GM03348 (cell line): ENCODE measurements at regions not wholly inside any gene's neighbourhood (a gene's known extent, or its start where the extent isn't known, plus 50 kb on each side); places are given as distances from the start of the nearest gene placed in this dataset.

Source experiments
- DNase-seq: peaks from one replicate; pipeline ENCODE4 v3.0.0; 2012; ENCODE audit warnings: low spot score

DNA sequence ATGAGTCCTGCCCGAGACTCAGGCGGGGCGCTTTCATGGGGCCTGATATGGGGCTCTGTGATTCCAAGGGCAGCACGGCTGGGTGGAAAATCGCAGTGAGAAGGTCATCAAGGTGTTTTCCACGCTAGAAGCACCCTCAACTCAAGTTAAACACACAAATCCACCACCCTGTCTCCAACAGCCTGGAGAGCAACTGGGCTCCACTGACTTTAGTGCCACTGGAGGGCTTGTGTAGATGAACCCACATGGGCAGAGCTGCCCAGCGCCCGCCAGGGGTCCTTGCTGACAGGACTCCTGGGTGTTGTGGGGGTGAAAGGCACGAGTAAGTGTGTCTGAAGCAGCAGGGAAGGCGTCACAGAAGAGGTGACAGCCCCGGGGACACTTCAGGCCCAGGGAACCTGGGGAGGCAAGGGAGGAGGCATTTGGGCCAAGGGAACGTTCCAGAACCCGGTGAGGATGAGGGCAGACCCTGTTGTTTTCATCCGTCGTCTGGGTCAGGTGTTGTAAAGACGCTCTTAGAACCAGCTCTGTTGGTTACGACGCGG lies 51.8 kb upstream of the CTDP1 start:
- DNase-seq, result no peak

DNA sequence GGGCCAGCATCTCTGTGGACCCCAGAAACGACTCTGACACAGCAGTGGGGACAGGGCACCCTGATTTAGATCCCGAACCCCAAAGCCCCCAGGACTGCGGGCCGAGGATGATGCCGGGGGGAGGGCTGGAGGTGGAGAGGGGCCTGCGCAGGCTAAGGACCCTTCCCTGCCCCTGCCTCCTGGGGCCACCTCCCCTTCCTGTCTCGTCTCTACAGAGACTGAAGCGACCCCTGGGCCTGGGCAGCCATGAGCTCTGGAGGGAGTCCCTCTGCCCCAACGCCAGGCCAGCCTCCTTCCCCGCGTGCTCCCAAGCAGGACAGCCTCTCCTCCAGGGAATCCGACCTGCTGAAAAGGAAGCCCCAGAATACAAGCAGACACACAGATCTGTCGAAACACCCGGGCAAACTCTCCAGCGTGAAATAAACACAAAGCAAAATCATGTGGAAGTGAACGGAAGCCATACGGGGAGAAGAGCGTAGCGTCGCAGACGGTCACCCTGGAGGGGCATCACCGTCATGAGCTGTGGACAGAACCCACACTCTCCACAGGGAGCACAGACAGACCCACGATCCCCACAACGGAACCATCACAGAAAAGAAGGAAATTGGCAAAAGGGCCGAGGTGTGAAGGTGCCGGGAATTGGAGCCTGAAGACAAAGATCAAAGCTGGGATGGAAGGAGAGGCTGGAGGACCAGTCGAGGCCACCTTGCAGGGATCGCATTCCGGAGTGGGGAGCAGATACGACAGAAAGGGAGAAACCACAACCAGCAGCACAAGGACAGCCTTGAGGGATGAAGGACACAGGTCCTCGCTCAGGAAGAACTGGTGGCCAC lies 51.0 kb upstream of the CTDP1 start:
- no peak for DNase-seq

DNA sequence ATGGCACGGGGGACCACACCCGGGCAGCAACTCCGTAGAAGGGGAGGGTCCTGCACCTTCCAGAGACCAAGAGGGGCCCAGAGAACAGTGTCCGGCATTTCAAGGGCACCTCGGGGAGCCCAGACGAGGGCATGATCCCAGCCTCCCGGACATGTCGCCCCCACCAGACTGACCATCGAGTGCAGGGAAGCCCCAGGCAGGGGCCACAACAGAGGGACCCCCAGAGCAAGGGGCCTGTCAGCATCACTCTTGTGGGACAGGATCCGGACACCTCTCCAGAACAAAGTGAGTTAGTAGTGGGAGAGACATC lies 50.4 kb upstream of the CTDP1 start:
- no peak for DNase-seq

DNA sequence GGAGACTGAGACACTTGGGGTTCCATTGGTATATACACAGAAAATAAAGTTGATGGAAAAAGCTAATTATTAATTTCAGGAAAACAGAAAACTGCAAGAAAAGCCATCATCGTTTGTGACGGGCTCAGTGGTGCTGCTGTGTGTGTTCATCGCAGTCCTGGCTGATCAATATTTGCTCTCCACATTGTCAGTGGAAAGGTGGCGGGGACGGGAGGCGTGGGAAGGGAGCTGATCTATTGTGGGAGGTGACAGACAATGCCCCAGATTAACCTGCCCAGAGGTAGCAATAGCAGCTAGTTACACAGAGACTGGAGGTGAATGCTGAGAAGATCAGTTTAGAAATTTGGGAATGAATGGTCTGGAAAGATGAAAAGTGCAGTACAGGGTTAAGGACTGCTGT lies 50.0 kb upstream of the CTDP1 start:
- DNase-seq, result no peak
